Uterus (tissue), 2 donors: ENCODE measurements at regions not wholly inside any gene's neighbourhood (a gene's known extent, or its start where the extent isn't known, plus 50 kb on each side); places are given as distances from the start of the nearest gene placed in this dataset.

Experiments
- POLR2A ChIP-seq, 2 donors: fragments of 450-650 bp; IDR thresholded peaks; one replicate each; pipeline ENCODE4 v1.6.1; 2016; ENCODE audit warnings: antibody characterized with exemption in 2 of 2, mild to moderate bottlenecking in 1 of 2, moderate library complexity in 1 of 2
- TF ChIP-seq, protein P1 (sequence below), 4 experiments: fragments of 200-600 bp in 2 of 4; fragments of 450-650 bp in 2 of 4; sonication (generic) in 2 of 4; IDR thresholded peaks; one replicate each; pipeline ENCODE4 v1.5.1; 2016 to 2019; ENCODE audit warnings: antibody characterized with exemption in 4 of 4, mild to moderate bottlenecking in 2 of 4, moderate library complexity in 1 of 4

- TF ChIP-seq, protein P1, sequence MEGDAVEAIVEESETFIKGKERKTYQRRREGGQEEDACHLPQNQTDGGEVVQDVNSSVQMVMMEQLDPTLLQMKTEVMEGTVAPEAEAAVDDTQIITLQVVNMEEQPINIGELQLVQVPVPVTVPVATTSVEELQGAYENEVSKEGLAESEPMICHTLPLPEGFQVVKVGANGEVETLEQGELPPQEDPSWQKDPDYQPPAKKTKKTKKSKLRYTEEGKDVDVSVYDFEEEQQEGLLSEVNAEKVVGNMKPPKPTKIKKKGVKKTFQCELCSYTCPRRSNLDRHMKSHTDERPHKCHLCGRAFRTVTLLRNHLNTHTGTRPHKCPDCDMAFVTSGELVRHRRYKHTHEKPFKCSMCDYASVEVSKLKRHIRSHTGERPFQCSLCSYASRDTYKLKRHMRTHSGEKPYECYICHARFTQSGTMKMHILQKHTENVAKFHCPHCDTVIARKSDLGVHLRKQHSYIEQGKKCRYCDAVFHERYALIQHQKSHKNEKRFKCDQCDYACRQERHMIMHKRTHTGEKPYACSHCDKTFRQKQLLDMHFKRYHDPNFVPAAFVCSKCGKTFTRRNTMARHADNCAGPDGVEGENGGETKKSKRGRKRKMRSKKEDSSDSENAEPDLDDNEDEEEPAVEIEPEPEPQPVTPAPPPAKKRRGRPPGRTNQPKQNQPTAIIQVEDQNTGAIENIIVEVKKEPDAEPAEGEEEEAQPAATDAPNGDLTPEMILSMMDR (IDR thresholded peaks at IDR 0.05), result no peak
- TF ChIP-seq POLR2A (IDR thresholded peaks at IDR 0.05), result no peak
These were observed 468.4 kb upstream of the SPHKAP start for GRCh38 chr2:228649876-228650275.
